ENCODE measurements at regions not wholly inside any gene's neighbourhood (a gene's known extent, or its start where the extent isn't known, plus 50 kb on each side); places are given as distances from the start of the nearest gene placed in this dataset.
A peak's percentile ranks its signal among the peaks of the same experiment; 100 is the strongest.

DNA sequence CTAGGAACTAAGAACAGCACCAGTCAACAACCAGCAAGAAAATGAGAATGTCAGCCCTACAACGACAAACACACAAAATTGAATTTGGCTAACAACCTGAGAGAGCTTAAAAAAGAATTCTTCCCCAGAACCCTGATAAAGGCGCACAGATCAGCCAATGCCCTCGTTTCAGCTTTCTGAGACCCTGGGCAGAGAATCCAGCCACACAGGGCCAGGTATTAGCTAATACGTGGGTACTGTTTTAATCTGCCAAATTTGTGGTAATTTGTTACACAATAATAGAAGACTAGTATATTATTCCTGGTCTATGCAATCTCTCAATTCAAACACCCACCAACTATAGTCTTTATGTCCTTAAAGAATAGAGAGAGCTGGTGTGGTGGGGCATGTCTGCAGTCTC is 291.6 kb upstream of the GADL1 start:
- no peaks in the 10 kb centered on the region for H3K36me3 Mint-ChIP-seq (ENCODE audit: insufficient read depth in 1 of 3, low read depth in 3 of 3)

More for the DNA sequence above, 291.6 kb upstream of the GADL1 start:
- H2BK5ac ChIP-seq (ENCODE audit: insufficient read length, low read length), result no peak overlapping the region
- H3K27ac Mint-ChIP-seq, result peak overlapping the region in 1 of 3 experiments; percentile 57; a peak in 1 of 7 replicates
- H2BK20ac ChIP-seq (ENCODE audit: low read depth, low read length, poor library complexity, severe bottlenecking), result no peak overlapping the region
- H4K5ac ChIP-seq (ENCODE audit: insufficient read length, low read depth, low read length), result no peak overlapping the region
- no peak overlapping the region for H3K4me2 ChIP-seq (ENCODE audit: insufficient read depth, insufficient read length, low read length)
- no peak overlapping the region for H4K8ac ChIP-seq (replicated peaks; ENCODE audit: insufficient read length, low read depth, low read length)
- peaks cover 12 to 14% of the 10 kb centered on the region in 2 experiments for H3K4me1 Mint-ChIP-seq
- no peaks in the 10 kb centered on the region; the same call in 1 of the 2 replicates for H3K4me1 ChIP-seq (ENCODE audit: insufficient read depth, low read length)
- no peak for TF ChIP-seq CTCF (conservative IDR thresholded peaks at IDR 0.05)
- H3K4ac ChIP-seq (ENCODE audit: low read depth, low read length), result no peak overlapping the region
- H3K9ac ChIP-seq (ENCODE audit: extremely low read depth, insufficient read length, low read length), result no peak overlapping the region
- no peaks in the 10 kb centered on the region for H3K27me3 Mint-ChIP-seq (ENCODE audit: low read depth)
- no peaks in the 10 kb centered on the region for H3K9me3 ChIP-seq (ENCODE audit: control insufficient read depth, low read depth, low read length)
- no CpG with 5 or more reads among the region's 4 CpGs for WGBS (ENCODE audit: extremely low coverage, insufficient read length, low lambda C conversion rate)
- no peak overlapping the region for H2BK120ac ChIP-seq (ENCODE audit: low read depth, low read length, poor library complexity, severe bottlenecking)
- no peak overlapping the region for H3K4me3 Mint-ChIP-seq
- H2BK12ac ChIP-seq (ENCODE audit: insufficient read length, low read depth, low read length), result no peak overlapping the region
- H3K79me2 ChIP-seq (ENCODE audit: insufficient read depth, low read length), result no peaks in the 10 kb centered on the region
- H3K79me1 ChIP-seq (ENCODE audit: insufficient read depth, low read depth, low read length, poor library complexity, severe bottlenecking), result no peaks in the 10 kb centered on the region
- no peak overlapping the region for H2BK15ac ChIP-seq (ENCODE audit: low read depth, low read length)
- H3K23ac ChIP-seq (ENCODE audit: insufficient read length, low read depth, low read length), result no peak overlapping the region
- H3K14ac ChIP-seq (ENCODE audit: insufficient read depth, low read length), result no peak overlapping the region
- no peak overlapping the region for H3T11ph ChIP-seq (ENCODE audit: low read length)
- H3K18ac ChIP-seq (ENCODE audit: insufficient read length, low read depth, low read length), result no peak overlapping the region
- H4K20me1 ChIP-seq (ENCODE audit: control insufficient read depth, insufficient read depth, insufficient read length), result no peaks in the 10 kb centered on the region
- H2AK5ac ChIP-seq (ENCODE audit: insufficient read length, low read length), result no peak overlapping the region
- no peaks in the 10 kb centered on the region for H3K23me2 ChIP-seq (ENCODE audit: insufficient read length, low read depth, low read length, poor library complexity, severe bottlenecking)
- H4K91ac ChIP-seq (ENCODE audit: insufficient read length, low read depth, low read length), result no peak overlapping the region
- H3K27ac ChIP-seq (ENCODE audit: insufficient read length, low read depth, low read length), result no peak overlapping the region
- no peaks in the 10 kb centered on the region for H3K27me3 ChIP-seq (ENCODE audit: insufficient read depth, low read length)
- H2AFZ ChIP-seq (ENCODE audit: low read length), result no peak overlapping the region
- no peak for DNase-seq
- H3K56ac ChIP-seq (ENCODE audit: insufficient read length, low read depth, low read length), result no peak overlapping the region
- H3K9me3 Mint-ChIP-seq, result no peaks in the 10 kb centered on the region
